OCI-LY1 (cell line): ENCODE measurements at regions not wholly inside any gene's neighbourhood (a gene's known extent, or its start where the extent isn't known, plus 50 kb on each side); places are given as distances from the start of the nearest gene placed in this dataset.

Experiments
- H2AFZ ChIP-seq: fragments of 200-600 bp; sonication (generic), shearing (Covaris generic); 2 replicates; pipeline ENCODE4 v1.6.0; 2014; ENCODE audit warnings: antibody characterized with exemption, mild to moderate bottlenecking, low read length
- H3F3A ChIP-seq: fragments of 200-600 bp; sonication (generic), shearing (Covaris generic); 2 replicates; pipeline ENCODE4 v1.6.0; 2014; ENCODE audit warnings: mild to moderate bottlenecking, antibody characterized with exemption, low read length, moderate library complexity; ENCODE audit not compliant: insufficient read depth
- H3K27ac ChIP-seq: fragments of 200-600 bp; sonication (generic); 2 replicates; pipeline ENCODE4 v1.5.1; 2014; ENCODE audit warnings: low read length, mixed run types, mild to moderate bottlenecking, low read depth; ENCODE audit not compliant: poor library complexity, severe bottlenecking
- H3K27me3 ChIP-seq: fragments of 200-600 bp; sonication (generic); 2 replicates; pipeline ENCODE4 v1.6.0; 2014; ENCODE audit warnings: antibody characterized with exemption, mild to moderate bottlenecking, low read length, moderate library complexity; ENCODE audit not compliant: insufficient read depth
- H3K36me3 ChIP-seq: fragments of 200-600 bp; sonication (generic); 2 replicates; pipeline ENCODE4 v1.6.1; 2014; ENCODE audit warnings: mild to moderate bottlenecking, antibody characterized with exemption, low read length, moderate library complexity, mixed read lengths; ENCODE audit not compliant: insufficient read depth
- H3K4me1 ChIP-seq: fragments of 200-600 bp; sonication (generic); 2 replicates; pipeline ENCODE4 v1.5.1; 2014; ENCODE audit warnings: mild to moderate bottlenecking, low read length, moderate library complexity; ENCODE audit not compliant: insufficient read depth, severe bottlenecking
- H3K4me2 ChIP-seq: fragments of 200-600 bp; sonication (generic), shearing (Covaris generic); 2 replicates; pipeline ENCODE4 v1.6.1; 2014; ENCODE audit warnings: low read length
- H3K4me3 ChIP-seq: fragments of 200-600 bp; sonication (generic); 2 replicates; pipeline ENCODE4 v1.5.1; 2014; ENCODE audit warnings: low read length, low read depth, mild to moderate bottlenecking, mixed read lengths; ENCODE audit not compliant: poor library complexity, severe bottlenecking
- H3K79me2 ChIP-seq: fragments of 200-600 bp; shearing (Covaris generic); 2 replicates; pipeline ENCODE4 v1.6.1; 2016; ENCODE audit warnings: mixed run types, low read length, mixed read lengths; ENCODE audit not compliant: insufficient read depth
- H3K9ac ChIP-seq: fragments of 200-600 bp; sonication (generic), shearing (Covaris generic); 2 replicates; pipeline ENCODE4 v1.6.1; 2014; ENCODE audit warnings: mild to moderate bottlenecking, low read length, mixed read lengths
- H3K9me2 ChIP-seq: fragments of 200-600 bp; sonication (generic), shearing (Covaris generic); 2 replicates; pipeline ENCODE4 v1.6.1; 2014; ENCODE audit warnings: low read depth, mild to moderate bottlenecking, low read length, mixed read lengths
- H3K9me3 ChIP-seq: fragments of 200-600 bp; shearing (Covaris generic); 2 replicates; pipeline ENCODE4 v1.6.1; 2014; ENCODE audit warnings: low read length, mixed read lengths
- H4K20me1 ChIP-seq: fragments of 200-600 bp; sonication (generic), shearing (Covaris generic); 2 replicates; pipeline ENCODE4 v1.6.0; 2016; ENCODE audit warnings: mild to moderate bottlenecking, low read length; ENCODE audit not compliant: insufficient read depth
- EZH2 ChIP-seq: fragments of 200-600 bp; sonication (generic), shearing (Covaris generic); IDR thresholded peaks from 2 replicates; pipeline ENCODE4 v1.8.0; 2017; ENCODE audit warnings: borderline replicate concordance, mixed run types, mild to moderate bottlenecking, antibody characterized with exemption, low read length, moderate library complexity, mixed read lengths
- TF ChIP-seq, protein P1 (sequence below): fragments of 200-600 bp; sonication (generic), shearing (Covaris generic); IDR thresholded peaks from 2 replicates; pipeline ENCODE4 v1.5.1; 2017; ENCODE audit warnings: mild to moderate bottlenecking, antibody characterized with exemption, low read length, moderate library complexity, mixed read lengths

- Histone ChIP-seq H3K36me3 (peaks cover 27% of the 10 kb centered on the region), H3K4me1 (no peaks in the 10 kb centered on the region), H4K20me1 (no peaks in the 10 kb centered on the region), H3K4me2 (no peak overlapping the region), H3K9ac (no peak overlapping the region), H3F3A (no peaks in the 10 kb centered on the region), H3K27ac (no peak overlapping the region), H3K9me2 (no peaks in the 10 kb centered on the region), H3K4me3 (no peak overlapping the region), H3K9me3 (no peaks in the 10 kb centered on the region), H3K27me3 (no peaks in the 10 kb centered on the region), H2AFZ (no peak overlapping the region), H3K79me2 (no peaks in the 10 kb centered on the region)
- no peak for TF ChIP-seq EZH2
- TF ChIP-seq, protein P1, sequence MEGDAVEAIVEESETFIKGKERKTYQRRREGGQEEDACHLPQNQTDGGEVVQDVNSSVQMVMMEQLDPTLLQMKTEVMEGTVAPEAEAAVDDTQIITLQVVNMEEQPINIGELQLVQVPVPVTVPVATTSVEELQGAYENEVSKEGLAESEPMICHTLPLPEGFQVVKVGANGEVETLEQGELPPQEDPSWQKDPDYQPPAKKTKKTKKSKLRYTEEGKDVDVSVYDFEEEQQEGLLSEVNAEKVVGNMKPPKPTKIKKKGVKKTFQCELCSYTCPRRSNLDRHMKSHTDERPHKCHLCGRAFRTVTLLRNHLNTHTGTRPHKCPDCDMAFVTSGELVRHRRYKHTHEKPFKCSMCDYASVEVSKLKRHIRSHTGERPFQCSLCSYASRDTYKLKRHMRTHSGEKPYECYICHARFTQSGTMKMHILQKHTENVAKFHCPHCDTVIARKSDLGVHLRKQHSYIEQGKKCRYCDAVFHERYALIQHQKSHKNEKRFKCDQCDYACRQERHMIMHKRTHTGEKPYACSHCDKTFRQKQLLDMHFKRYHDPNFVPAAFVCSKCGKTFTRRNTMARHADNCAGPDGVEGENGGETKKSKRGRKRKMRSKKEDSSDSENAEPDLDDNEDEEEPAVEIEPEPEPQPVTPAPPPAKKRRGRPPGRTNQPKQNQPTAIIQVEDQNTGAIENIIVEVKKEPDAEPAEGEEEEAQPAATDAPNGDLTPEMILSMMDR = no peak
These were observed 121.2 kb downstream of the LTN1 start for GRCh38 chr21:28871388-28872010.

DNA sequence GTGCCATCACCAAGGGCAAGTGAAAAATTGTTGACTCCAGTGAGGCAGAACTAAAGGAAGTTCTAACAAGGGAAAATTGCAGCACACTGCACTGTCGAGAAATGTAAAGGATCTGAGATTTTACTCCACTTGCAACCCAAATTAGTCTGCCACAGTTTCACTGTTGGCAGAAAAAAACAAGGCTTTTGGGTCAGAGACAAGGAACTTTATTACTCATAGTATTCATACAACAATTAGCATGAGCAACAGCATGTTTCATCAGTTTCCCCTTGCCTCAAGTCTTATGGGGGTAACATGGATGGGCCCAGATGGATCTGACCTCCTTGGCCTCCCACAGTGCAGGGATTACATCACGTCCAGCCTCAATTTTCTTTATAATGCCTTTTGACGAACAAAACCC, 125.3 kb downstream of the LTN1 start:
- no peak overlapping the region for H2AFZ ChIP-seq
- no peak overlapping the region for H3K4me2 ChIP-seq
- H4K20me1 ChIP-seq = no peaks in the 10 kb centered on the region
- H3F3A ChIP-seq = no peaks in the 10 kb centered on the region
- TF ChIP-seq, protein P1 = no peak
- TF ChIP-seq EZH2 = no peak
- H3K9ac ChIP-seq = no peak overlapping the region
- H3K36me3 ChIP-seq = peaks cover 5% of the 10 kb centered on the region; the same call in 1 of the 2 replicates
- no peak overlapping the region for H3K4me3 ChIP-seq
- no peak overlapping the region for H3K27ac ChIP-seq
- H3K27me3 ChIP-seq = no peaks in the 10 kb centered on the region
- H3K9me3 ChIP-seq = no peaks in the 10 kb centered on the region
- H3K79me2 ChIP-seq = no peaks in the 10 kb centered on the region
- H3K4me1 ChIP-seq = no peaks in the 10 kb centered on the region
- H3K9me2 ChIP-seq = no peaks in the 10 kb centered on the region

DNA sequence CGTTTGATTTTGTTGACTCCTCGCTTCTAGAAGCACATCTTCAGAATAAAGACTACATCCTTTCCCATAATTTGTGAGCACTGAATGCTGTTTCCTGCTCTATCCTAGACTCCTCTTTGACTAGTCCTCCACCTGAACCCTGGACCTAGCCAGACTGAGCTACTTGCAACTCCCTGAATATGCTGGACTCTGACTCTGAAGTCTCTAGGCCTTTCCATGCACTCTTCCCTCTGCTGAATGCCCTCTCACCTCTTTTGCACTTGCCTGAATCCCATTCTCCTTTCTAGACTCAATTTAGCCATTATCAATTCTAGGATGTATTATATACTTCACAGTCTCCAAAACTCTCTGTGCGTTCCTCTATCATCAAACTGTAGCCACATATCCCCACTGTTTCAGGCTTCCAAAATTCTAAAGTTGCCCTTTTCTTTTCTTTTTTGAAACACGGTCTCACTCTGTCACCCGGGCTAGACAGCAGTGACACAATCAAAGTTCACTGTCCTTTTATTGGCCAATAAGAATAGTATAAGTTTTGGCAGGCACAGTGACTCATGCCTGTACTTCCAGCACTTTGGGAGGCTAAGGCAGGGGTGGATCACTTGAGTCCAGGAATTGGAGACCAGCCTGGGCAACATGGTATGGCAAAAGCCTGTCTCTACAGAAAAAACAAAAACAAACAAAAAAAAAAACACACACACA, 127.0 kb downstream of the LTN1 start:
- Histone ChIP-seq H3K79me2 (no peaks in the 10 kb centered on the region), H2AFZ (no peak overlapping the region), H3K4me2 (no peak overlapping the region), H3F3A (no peaks in the 10 kb centered on the region), H3K27ac (no peak overlapping the region), H3K9me3 (no peaks in the 10 kb centered on the region), H3K4me3 (no peak overlapping the region), H4K20me1 (no peaks in the 10 kb centered on the region), H3K9me2 (no peaks in the 10 kb centered on the region), H3K4me1 (no peaks in the 10 kb centered on the region), H3K27me3 (no peaks in the 10 kb centered on the region), H3K36me3 (no peaks in the 10 kb centered on the region), H3K9ac (no peak overlapping the region)
- TF ChIP-seq, protein P1 = no peak
- no peak for TF ChIP-seq EZH2
